NCI-H1092 (cell line): ENCODE measurements at regions not wholly inside any gene's neighbourhood (a gene's known extent, or its start where the extent isn't known, plus 50 kb on each side); places are given as distances from the start of the nearest gene placed in this dataset.

Source experiments
- DNase-seq: peaks from one replicate; lab custom pipeline; 2025; lab: John Stamatoyannopoulos, UW

- no peak for DNase-seq
Measured at GRCh38 chr15:94053626-94054025, 177.7 kb upstream of the MCTP2 start.

- no peak for DNase-seq
Measured at GRCh38 chr15:94052711-94053110, 178.7 kb upstream of the MCTP2 start.

GRCh38 chr15:94047566-94047965, 183.8 kb upstream of the MCTP2 start:
- no peak for DNase-seq

- no peak for DNase-seq
Measured at GRCh38 chr15:94042180-94042928, 189.0 kb upstream of the MCTP2 start.

- no peak for DNase-seq
Measured at GRCh38 chr15:94041746-94042145, 189.6 kb upstream of the MCTP2 start.

GRCh38 chr15:94040541-94041248, 190.7 kb upstream of the MCTP2 start:
- DNase-seq, result no peak

GRCh38 chr15:94036156-94036555, 195.2 kb upstream of the MCTP2 start:
- DNase-seq, result no peak

- no peak for DNase-seq
Measured at GRCh38 chr15:94033683-94034020, 197.7 kb upstream of the MCTP2 start.

GRCh38 chr15:94033014-94033682, 198.2 kb upstream of the MCTP2 start:
- DNase-seq, result no peak

GRCh38 chr15:94032571-94032970, 198.8 kb upstream of the MCTP2 start:
- DNase-seq, result no peak

GRCh38 chr15:94031072-94031471, 200.3 kb upstream of the MCTP2 start:
- no peak for DNase-seq

GRCh38 chr15:94029495-94029894, 201.9 kb upstream of the MCTP2 start:
- DNase-seq, result no peak

- no peak for DNase-seq
Measured at GRCh38 chr15:94028809-94029208, 202.6 kb upstream of the MCTP2 start.

GRCh38 chr15:94028121-94028520, 203.2 kb upstream of the MCTP2 start:
- no peak for DNase-seq

GRCh38 chr15:94027581-94027980, 203.8 kb upstream of the MCTP2 start:
- no peak for DNase-seq

- DNase-seq, result no peak
Measured at GRCh38 chr15:94026458-94027304, 204.7 kb upstream of the MCTP2 start.

GRCh38 chr15:94023531-94023930, 207.8 kb upstream of the MCTP2 start:
- DNase-seq, result no peak

GRCh38 chr15:94021621-94022320, 209.6 kb upstream of the MCTP2 start:
- DNase-seq, result no peak

GRCh38 chr15:94019062-94019461, 212.3 kb upstream of the MCTP2 start:
- no peak for DNase-seq

GRCh38 chr15:94015324-94015723, 216.0 kb upstream of the MCTP2 start:
- no peak for DNase-seq
